ENCODE measurements at regions not wholly inside any gene's neighbourhood (a gene's known extent, or its start where the extent isn't known, plus 50 kb on each side); places are given as distances from the start of the nearest gene placed in this dataset.

DNA sequence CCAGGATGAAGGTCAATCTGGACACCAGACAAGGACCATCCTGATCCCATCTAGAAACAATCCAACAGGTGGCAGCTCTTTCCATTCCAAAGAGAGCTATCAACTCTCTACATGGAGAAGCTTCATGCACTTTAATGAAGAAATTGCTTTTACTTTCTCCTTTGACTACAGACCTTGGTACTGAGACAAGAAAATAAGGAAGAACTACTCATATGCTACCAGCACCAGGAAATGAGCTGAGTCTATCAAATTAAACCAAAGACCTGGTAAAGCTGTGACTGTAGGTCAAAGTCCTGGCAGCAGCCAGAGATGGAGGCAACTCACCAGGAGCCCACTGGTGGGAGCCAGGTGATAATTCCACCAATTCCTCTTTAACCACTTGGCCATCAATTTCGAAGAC is 64.3 kb upstream of the LRRC8B start:
- ATAC-seq (no peak), DNase-seq (no peak)
- intact Hi-C loops (cut with DNase I) = no loop called here
- Histone ChIP-seq H3K9me3 (no peaks in the 10 kb centered on the region), H3K4me3 (no peak overlapping the region), H3K27ac (no peak overlapping the region), H3K36me3 (replicated peaks in 1 of 2; ENCODE audit: insufficient read depth in 1 of 2, low read depth in 2 of 2) (no peaks in the 10 kb centered on the region), H3K27me3 (no peaks in the 10 kb centered on the region), H3K4me1 (no peaks in the 10 kb centered on the region)
- TF ChIP-seq, protein P1, sequence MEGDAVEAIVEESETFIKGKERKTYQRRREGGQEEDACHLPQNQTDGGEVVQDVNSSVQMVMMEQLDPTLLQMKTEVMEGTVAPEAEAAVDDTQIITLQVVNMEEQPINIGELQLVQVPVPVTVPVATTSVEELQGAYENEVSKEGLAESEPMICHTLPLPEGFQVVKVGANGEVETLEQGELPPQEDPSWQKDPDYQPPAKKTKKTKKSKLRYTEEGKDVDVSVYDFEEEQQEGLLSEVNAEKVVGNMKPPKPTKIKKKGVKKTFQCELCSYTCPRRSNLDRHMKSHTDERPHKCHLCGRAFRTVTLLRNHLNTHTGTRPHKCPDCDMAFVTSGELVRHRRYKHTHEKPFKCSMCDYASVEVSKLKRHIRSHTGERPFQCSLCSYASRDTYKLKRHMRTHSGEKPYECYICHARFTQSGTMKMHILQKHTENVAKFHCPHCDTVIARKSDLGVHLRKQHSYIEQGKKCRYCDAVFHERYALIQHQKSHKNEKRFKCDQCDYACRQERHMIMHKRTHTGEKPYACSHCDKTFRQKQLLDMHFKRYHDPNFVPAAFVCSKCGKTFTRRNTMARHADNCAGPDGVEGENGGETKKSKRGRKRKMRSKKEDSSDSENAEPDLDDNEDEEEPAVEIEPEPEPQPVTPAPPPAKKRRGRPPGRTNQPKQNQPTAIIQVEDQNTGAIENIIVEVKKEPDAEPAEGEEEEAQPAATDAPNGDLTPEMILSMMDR (IDR thresholded peaks at IDR 0.05) = no peak
- no peak for TF ChIP-seq POLR2A (IDR thresholded peaks at IDR 0.05)
- WGBS, 2 donors = 71 to 79% methylated on average over 1 of the region's 1 CpG

DNA sequence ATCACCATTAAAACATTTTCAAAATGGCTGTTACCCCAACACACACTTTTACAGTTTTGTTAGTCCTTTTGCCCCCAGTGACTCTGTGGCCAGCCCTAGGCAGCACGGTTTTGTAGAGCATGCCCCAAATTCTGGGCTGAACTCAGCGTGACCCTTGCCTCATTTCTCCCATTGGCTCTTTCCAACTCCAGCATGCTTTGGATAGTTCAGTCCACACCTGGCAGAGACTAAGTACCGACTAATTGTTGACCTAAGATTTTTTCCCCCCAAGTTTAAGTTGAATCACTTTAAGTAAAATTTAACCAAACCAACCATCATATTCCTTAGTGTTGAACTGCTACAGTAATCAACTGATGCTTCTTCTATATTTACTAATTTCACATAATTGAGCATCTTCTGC is 62.4 kb upstream of the LRRC8B start:
- no peak overlapping the region for H3K4me3 ChIP-seq
- TF ChIP-seq, protein P1 (IDR thresholded peaks at IDR 0.05) = no peak
- no peak for TF ChIP-seq POLR2A (IDR thresholded peaks at IDR 0.05)
- H3K9me3 ChIP-seq = no peaks in the 10 kb centered on the region
- no peaks in the 10 kb centered on the region for H3K4me1 ChIP-seq
- WGBS, 2 donors = 72 to 90% methylated on average over 3 of the region's 3 CpGs
- DNase-seq = no peak
- intact Hi-C loops (cut with DNase I) = no loop called here
- ATAC-seq = no peak
- no peaks in the 10 kb centered on the region for H3K36me3 ChIP-seq (replicated peaks in 1 of 2; ENCODE audit: insufficient read depth in 1 of 2, low read depth in 2 of 2)
- no peaks in the 10 kb centered on the region for H3K27me3 ChIP-seq
- H3K27ac ChIP-seq = no peak overlapping the region

DNA sequence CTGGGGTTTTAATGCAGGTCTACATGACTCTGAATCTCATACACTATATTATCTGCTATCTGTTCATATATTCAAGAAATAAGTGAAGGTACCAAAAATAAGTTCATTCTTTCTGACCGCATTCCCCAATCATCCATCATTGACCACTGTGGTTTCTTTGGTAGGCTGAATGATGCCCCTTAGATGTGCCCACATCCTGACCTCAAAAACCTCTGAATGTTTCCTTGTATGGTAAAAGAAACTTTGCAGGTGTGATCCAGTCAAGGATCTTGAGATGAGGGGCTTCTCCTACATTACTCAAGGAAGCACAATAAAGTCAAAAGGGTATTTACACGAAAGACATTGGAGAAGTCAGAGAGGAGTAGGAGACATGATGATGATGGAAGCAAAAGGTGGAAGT is 60.6 kb upstream of the LRRC8B start:
- H3K4me3 ChIP-seq = no peak overlapping the region
- ATAC-seq = no peak
- H3K27me3 ChIP-seq = no peaks in the 10 kb centered on the region
- TF ChIP-seq, protein P1 (IDR thresholded peaks at IDR 0.05) = no peak
- TF ChIP-seq POLR2A (IDR thresholded peaks at IDR 0.05) = no peak
- no peak for DNase-seq
- H3K27ac ChIP-seq = no peak overlapping the region
- H3K9me3 ChIP-seq = no peaks in the 10 kb centered on the region
- no peaks in the 10 kb centered on the region for H3K4me1 ChIP-seq
- WGBS, 2 donors = 35 to 43% methylated on average over 2 of the region's 2 CpGs
- intact Hi-C loops (cut with DNase I) = no loop called here
- no peaks in the 10 kb centered on the region for H3K36me3 ChIP-seq (replicated peaks in 1 of 2; ENCODE audit: insufficient read depth in 1 of 2, low read depth in 2 of 2)

DNA sequence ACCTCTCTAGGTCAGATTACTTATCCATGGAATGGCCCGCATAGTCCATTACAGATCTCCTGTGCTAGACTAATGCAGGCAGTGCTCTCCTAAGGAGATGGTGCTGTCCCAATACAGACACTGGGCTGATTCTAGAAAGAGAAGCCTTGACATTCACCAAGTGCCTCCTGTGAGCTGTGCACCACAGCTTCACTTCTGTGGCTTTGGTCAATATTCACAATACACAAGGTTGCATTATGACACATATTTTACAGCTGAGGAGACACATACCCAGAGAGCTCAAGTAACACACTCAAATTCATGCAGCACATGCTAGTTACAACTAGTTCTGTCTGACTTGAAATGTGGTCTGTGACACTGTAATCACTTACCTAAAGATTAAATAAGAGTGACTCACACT is 59.4 kb upstream of the LRRC8B start:
- H3K4me3 ChIP-seq = no peak overlapping the region
- H3K9me3 ChIP-seq = no peaks in the 10 kb centered on the region
- H3K36me3 ChIP-seq (replicated peaks in 1 of 2; ENCODE audit: insufficient read depth in 1 of 2, low read depth in 2 of 2) = no peaks in the 10 kb centered on the region
- 100% methylated on average over 1 of the region's 1 CpG for WGBS, 2 donors
- no peak overlapping the region for H3K27ac ChIP-seq
- DNase-seq (no peak), ATAC-seq (no peak)
- TF ChIP-seq, protein P1 (IDR thresholded peaks at IDR 0.05) = no peak
- no peak for TF ChIP-seq POLR2A (IDR thresholded peaks at IDR 0.05)
- intact Hi-C loops (cut with DNase I) = no loop called here
- H3K4me1 ChIP-seq = no peaks in the 10 kb centered on the region
- no peaks in the 10 kb centered on the region for H3K27me3 ChIP-seq

DNA sequence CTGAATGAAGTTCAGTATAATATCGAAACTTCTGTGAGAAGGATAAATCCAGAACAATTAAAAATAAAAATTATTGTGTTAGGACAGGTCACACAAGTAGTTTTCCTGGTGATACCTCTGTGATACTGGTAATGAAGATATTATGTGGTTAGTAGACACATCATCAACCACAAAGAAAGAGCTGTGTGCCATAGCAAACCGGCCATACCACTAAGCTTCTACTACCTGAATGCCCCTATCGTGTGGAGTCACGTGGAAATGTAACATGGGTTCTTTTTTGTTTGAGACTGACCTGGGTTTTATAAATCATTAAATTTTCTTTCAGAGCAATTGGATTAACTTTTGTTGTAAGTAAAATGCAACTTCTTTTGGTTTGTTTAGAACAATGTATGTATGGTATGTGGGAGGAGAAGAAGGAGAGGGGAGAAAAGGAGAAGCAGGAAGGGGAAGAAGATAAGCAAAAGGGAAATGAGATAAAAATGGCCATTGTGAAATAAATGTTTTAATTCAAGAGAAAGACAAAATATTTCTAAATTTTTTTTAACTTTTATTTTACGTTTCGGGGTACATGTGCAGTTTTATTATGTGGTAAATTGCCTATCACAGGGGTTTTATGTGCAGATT is 58.2 kb upstream of the LRRC8B start:
- no peak for DNase-seq
- TF ChIP-seq, protein P1 (IDR thresholded peaks at IDR 0.05) = no peak
- TF ChIP-seq POLR2A (IDR thresholded peaks at IDR 0.05) = no peak

More for the DNA sequence above, 58.2 kb upstream of the LRRC8B start:
- intact Hi-C loops (cut with DNase I) = no loop called here
- Histone ChIP-seq H3K4me3 (no peak overlapping the region), H3K9me3 (no peaks in the 10 kb centered on the region), H3K27me3 (no peaks in the 10 kb centered on the region), H3K4me1 (no peaks in the 10 kb centered on the region), H3K27ac (no peak overlapping the region), H3K36me3 (replicated peaks in 1 of 2; ENCODE audit: insufficient read depth in 1 of 2, low read depth in 2 of 2) (no peaks in the 10 kb centered on the region)
- 50 to 68% methylated on average over 6 of the region's 6 CpGs for WGBS, 2 donors
- no peak for ATAC-seq
